ENCODE measurements at regions not wholly inside any gene's neighbourhood (a gene's known extent, or its start where the extent isn't known, plus 50 kb on each side); places are given as distances from the start of the nearest gene placed in this dataset.
A peak's percentile ranks its signal among the peaks of the same experiment; 100 is the strongest.
"Not testable (repeated sequence)": the region's sequence is repeated elsewhere in the genome, so short reads cannot be mapped to it uniquely, and the experiment has no call there.

GRCh38 chr1:68873144-68873543, 376.3 kb upstream of the DEPDC1 start:
- DNase-seq, result no peak

- not testable (repeated sequence) for DNase-seq
Measured at GRCh38 chr1:68881330-68882194, 384.7 kb upstream of the DEPDC1 start.

DNA sequence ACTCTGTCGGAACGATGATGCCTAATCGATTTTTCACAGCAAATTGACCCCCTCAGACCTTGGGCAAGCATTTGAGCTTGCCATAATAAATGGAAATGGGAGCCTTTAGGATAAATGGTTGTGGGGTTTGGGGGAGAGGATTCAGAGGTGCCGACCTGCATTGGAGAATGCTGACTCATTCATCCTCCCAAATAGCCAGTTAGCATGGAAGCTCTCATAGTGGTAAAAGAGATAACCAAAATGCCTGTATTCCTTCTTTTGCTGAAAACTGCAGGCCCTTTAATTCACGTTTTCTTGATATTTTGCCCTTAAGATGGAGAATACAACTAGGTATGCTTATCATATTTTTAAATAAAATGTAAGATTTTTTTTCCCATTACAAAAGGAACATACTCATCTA, 392.6 kb upstream of the DEPDC1 start:
- DNase-seq, result no peak

DNA sequence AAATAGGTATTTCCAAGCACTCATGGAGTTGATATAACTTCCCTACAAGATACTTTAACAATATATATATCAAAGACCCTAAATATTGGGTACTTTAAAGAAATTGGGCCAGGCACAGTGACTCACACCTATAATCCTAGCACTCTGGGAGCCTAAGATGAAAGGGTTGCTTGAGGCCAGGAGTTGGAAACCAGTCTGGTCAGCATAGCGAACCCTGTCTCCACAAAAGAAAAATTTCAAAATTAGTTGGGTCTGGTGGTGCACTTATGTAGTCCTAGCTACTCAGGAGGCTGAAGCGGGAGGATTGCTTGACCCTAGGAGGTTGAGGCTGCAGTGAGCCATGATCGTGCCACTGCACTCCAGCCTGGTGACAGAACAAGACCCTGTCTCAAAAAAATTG, 393.9 kb upstream of the DEPDC1 start:
- DNase-seq, result no peak

GRCh38 chr1:68904477-68904876, 407.6 kb upstream of the DEPDC1 start:
- DNase-seq, result no peak

DNA sequence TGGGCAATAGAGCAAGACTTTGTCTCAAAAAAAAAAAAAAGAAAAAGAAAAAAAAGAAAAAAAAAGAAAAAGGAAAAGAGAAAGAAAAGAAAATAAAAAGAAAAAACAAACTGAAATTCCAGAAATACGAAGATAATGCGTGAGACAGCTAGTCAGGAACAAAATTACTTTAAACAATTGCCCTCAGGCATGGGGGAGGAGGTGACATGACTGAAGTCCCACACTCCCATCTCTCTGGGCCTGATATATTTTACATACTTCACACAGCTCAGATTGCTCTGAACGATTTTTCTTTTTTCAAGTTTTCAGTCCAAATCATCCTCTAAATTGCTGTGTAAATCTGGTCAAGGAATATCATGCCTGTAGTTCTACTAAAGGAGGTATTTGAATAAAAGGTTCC, 409.5 kb upstream of the DEPDC1 start:
- no peak for DNase-seq

DNA sequence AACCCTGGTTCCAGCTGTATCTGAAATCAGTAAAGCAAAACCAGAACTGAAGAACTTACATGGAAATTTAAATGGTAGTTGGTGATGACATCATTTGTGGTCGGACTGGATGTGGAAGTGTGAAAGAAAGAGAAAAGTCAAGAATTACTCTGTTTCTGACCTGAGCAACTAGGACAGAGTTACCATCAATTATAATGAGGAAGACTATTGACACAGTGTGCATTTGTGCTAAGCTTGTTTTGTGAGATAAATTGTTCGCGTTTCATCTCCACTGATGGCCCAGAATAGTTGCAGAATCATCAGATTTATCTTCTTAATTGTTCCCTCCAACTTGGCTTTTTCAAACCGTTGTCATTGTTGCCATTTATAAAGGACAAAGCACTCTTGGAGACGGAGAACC, 410.6 kb upstream of the DEPDC1 start:
- DNase-seq, result no peak

- DNase-seq, result no peak
Measured at GRCh38 chr1:68908316-68908715, 411.4 kb upstream of the DEPDC1 start.

- DNase-seq, result peak; percentile 65
Measured at GRCh38 chr1:68916221-68916902, 419.5 kb upstream of the DEPDC1 start.

GRCh38 chr1:68917456-68917855, 420.6 kb upstream of the DEPDC1 start:
- peak; percentile 16 for DNase-seq

- DNase-seq, result no peak
Measured at GRCh38 chr1:68918563-68918962, 421.7 kb upstream of the DEPDC1 start.

DNA sequence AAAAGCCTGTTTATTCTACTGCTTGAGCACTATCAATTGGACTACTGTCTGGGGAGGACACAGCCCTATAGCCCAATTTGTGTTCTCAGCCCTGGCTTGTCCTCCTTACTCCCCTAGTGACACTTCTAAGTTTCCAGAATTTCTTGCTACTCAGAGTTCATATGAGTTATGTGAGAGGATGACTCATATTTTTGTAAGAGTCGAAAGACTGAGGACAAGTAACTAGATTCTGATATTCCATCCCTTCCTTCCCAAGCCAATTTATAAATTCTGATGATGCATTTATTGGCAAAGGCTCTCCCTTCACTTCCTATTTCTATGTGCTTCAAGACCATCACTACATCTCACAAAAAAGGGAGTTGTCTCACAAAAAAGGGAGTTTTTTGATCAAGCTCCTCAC, 422.2 kb upstream of the DEPDC1 start:
- DNase-seq, result no peak

GRCh38 chr1:68923475-68924088, 426.7 kb upstream of the DEPDC1 start:
- DNase-seq, result not testable (repeated sequence)

DNA sequence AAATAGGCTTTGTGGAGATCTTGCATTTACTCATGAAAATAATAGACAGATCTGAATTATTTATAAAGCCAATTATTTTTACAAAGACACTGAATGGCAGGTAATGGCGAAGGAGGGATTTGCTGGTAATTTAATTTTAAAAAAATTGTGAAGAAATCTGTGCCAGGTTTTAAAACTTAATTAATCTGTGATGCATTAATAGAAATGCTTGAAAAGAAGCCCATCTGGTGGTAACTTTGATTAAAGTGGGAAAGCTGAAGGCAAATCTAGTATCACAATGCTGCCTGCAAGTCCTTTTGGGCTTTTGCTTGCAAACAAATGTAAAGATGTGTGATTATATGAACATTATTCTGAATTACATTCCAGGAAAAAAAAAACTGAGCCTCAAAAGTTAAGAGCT, 433.2 kb upstream of the DEPDC1 start:
- DNase-seq, result no peak

DNA sequence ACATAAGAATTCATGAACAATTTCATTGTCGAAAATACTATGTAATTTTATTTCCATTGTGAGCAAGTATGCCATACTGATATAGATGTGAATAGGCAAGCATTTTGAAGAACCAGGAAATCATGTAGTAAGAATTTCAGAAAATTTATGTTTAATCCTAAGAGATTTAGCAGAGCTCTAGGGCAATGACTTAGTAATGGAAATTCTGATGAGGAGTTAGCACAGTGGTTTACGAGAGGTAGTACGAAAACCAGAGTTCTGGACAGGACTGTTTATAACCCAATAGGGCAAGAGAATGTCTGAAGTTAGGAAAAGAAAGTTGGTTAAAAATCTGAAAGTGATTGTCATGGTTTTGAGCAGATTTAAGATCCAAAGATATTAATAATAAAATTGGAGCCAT, 439.6 kb upstream of the DEPDC1 start:
- no peak for DNase-seq

DNA sequence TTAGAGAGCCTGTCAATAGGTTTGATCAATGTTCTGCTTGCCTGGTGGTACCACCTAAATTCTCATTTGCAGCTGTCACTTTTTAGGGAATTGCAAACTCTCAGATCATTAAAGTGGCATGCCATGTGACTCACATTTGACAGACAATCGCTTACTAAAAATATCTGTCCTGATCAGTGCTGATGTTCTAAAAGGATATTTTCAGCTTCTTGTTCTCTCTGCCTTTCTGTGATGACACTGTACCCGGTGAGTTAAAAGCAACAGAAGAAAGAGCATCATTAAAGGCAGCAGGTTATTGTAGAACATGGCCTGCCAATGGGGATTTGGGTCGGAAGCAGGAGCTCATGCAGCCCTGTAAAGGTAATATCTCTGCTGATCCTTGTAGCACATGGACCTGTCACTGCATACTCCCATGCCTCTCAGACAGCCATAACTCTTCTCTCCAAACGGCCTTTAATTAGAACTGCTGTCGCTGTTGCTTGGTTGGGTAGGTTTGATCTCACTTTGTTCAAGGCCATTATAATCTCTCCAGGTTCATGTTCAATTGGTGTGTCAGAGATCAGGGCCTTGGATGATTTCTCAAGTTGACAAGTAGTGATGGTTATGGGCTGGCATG, 441.3 kb upstream of the DEPDC1 start:
- no peak for DNase-seq

GRCh38 chr1:68950036-68950435, 453.2 kb upstream of the DEPDC1 start:
- no peak for DNase-seq

DNA sequence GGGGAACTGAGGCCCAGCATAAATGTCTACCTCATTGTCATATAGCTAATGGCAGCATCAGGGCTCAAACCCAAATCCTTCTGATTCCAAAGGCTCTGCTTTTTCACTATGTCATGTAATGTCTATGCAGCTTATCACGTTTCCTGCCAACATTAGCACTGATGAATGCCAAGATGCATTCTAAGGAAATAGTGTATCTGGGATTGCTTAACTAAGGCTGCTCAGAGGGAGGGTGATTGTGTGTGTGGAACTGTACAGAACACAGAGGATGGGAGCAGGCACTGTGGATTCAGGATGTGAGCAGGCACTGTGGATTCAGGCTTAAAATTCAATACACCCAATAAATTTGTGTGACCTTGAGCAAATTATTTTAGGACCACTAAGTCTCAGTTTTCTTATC, 456.4 kb upstream of the DEPDC1 start:
- DNase-seq, result no peak

- no peak for DNase-seq
Measured at GRCh38 chr1:68954841-68955240, 458.0 kb upstream of the DEPDC1 start.

DNA sequence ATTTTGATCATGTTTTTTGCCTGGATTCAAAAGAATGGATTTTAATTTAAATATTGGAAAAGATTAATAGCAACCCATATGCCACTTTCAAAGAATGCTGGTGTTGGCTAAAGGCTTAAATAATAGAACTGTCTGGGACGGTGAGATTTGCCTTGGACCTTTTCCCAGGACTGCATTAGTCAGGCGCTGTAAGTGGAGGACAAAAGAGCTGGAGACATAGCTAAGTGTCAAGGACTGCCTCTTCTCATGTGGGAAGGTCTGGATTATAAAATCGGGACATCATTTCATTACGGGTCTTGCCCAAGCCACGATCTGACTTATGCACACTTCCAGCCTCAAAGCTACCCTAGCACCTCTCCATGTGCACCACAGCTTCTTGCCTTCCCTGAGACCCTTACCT, 458.5 kb upstream of the DEPDC1 start:
- DNase-seq, result no peak

DNA sequence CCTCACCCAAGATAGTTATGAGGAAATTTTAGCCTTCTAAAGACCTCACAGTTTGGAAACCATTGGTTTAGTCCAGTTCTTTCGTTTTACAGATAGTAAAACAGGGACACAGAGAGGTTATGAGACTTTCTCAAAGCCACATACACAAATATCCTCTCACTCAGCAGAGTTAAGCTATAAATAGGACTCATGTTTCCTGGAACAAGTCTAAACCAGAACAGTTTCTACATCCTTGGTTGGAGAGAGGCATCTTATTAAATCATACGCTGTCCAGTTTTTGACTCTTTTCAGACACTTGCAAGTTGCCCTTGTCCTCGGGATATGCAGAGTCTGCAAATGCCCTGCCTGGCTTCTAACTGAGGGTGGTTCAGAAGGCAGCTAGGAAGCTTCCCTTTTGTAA, 462.1 kb upstream of the DEPDC1 start:
- DNase-seq, result no peak

GRCh38 chr1:68959461-68960030, 462.7 kb upstream of the DEPDC1 start:
- no peak for DNase-seq

- no peak for DNase-seq
Measured at GRCh38 chr1:68961143-68961542, 464.3 kb upstream of the DEPDC1 start.
